Pancreas (tissue), 10 donors: ENCODE measurements at regions not wholly inside any gene's neighbourhood (a gene's known extent, or its start where the extent isn't known, plus 50 kb on each side); places are given as distances from the start of the nearest gene placed in this dataset.
"Not testable (repeated sequence)": the region's sequence is repeated elsewhere in the genome, so short reads cannot be mapped to it uniquely, and the experiment has no call there.

ENCODE experiments used
- ATAC-seq, 4 donors: fragments of 200-7000 bp; cut with Tn5 transposase; one replicate each; pipeline versions ENCODE4 v1.8.0 to v1.9.1; 2020; ENCODE audit warnings: mild to moderate bottlenecking in 4 of 4, moderate library complexity in 4 of 4
- DNase-seq, 6 donors: peaks; one replicate each; pipeline ENCODE4 v3.0.0-alpha.2; 2020
- FAIRE-seq: peaks from 2 replicates; lab custom pipeline; 2012; peaks lifted over from hg19 to GRCh38; lab: Jason Lieb, UNC
- H3K27ac ChIP-seq, 4 donors: fragments of 200-600 bp; sonication (generic); 1 replicate in 3 of 4; 2 replicates in 1 of 4; pipeline versions ENCODE4 v1.5.0 to v1.8.0; 2020
- H3K27me3 ChIP-seq, 4 donors: fragments of 200-600 bp; one replicate each; pipeline ENCODE4 v1.8.0; 2021
- H3K36me3 ChIP-seq, 3 donors: fragments of 200-600 bp; sonication (generic) in 1 of 3; one replicate each; pipeline versions ENCODE4 v1.5.0 to v1.8.0; 2020 to 2021
- H3K4me1 ChIP-seq, 3 donors: fragments of 200-600 bp; one replicate each; pipeline ENCODE4 v1.8.0; 2021
- H3K4me3 ChIP-seq, 4 donors: fragments of 200-600 bp; sonication (generic) in 2 of 4; one replicate each; pipeline versions ENCODE4 v1.5.0 to v1.8.0; 2020 to 2021
- H3K9me3 ChIP-seq, 4 donors: fragments of 200-600 bp; one replicate each; pipeline ENCODE4 v1.8.0; 2021
- WGBS, 2 donors: extraction: QIAGEN DNeasy Blood & Tissue Kit; methylation state at CpG; one replicate each; pipeline ENCODE4 v1.1.7; 2013; 5-methylcytosine and 5-hydroxymethylcytosine counted together
- intact Hi-C, 3 donors: fragments of 100-400 bp; cut with DNase I; formaldehyde crosslinking; loops; one replicate each; pipeline versions ENCODE4 v1.11.1 to v1.14.2; 2022
- TF ChIP-seq, protein P1 (sequence below), 4 donors: fragments of 200-600 bp; sonication (generic) in 3 of 4; IDR thresholded peaks; one replicate each; pipeline versions ENCODE4 v1.5.0 to v1.8.0; 2021; ENCODE audit warnings: antibody characterized with exemption in 4 of 4
- donor health status: healthy with polysubstance abuse.
- donor health status: DM: no; HTN: no; CAD: no; lungs with moderate emphysema.
- donor health status: DM: no; HTN: no; CAD: no.
- donor health status: control.
- donor health status: control.
- donor health status: Bipolar disorder and iron deficiency.
- donor health status: DM: yes; HTN: yes; CAD: no.
- donor health status: DM: no; HTN: no; CAD: no.
- donor health status: DM: no; HTN: no; CAD: no.
- donor health status: DM: yes; HTN: yes; CAD: no.

- Histone ChIP-seq H3K27me3 (no peaks in the 10 kb centered on the region), H3K9me3 (no peaks in the 10 kb centered on the region), H3K4me1 (no peaks in the 10 kb centered on the region), H3K27ac (no peak overlapping the region), H3K4me3 (no peak overlapping the region), H3K36me3 (no peaks in the 10 kb centered on the region)
- no peak for ATAC-seq
- no peak for DNase-seq
- TF ChIP-seq, protein P1, sequence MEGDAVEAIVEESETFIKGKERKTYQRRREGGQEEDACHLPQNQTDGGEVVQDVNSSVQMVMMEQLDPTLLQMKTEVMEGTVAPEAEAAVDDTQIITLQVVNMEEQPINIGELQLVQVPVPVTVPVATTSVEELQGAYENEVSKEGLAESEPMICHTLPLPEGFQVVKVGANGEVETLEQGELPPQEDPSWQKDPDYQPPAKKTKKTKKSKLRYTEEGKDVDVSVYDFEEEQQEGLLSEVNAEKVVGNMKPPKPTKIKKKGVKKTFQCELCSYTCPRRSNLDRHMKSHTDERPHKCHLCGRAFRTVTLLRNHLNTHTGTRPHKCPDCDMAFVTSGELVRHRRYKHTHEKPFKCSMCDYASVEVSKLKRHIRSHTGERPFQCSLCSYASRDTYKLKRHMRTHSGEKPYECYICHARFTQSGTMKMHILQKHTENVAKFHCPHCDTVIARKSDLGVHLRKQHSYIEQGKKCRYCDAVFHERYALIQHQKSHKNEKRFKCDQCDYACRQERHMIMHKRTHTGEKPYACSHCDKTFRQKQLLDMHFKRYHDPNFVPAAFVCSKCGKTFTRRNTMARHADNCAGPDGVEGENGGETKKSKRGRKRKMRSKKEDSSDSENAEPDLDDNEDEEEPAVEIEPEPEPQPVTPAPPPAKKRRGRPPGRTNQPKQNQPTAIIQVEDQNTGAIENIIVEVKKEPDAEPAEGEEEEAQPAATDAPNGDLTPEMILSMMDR (IDR thresholded peaks at IDR 0.05) = no peak
- intact Hi-C loops = no loop called here
- WGBS, 2 donors = 63 to 78% methylated on average over 8 of the region's 8 CpGs
- FAIRE-seq = no peak
Measured at GRCh38 chr6:141463237-141463977, 669.3 kb upstream of the GJE1 start.

DNA sequence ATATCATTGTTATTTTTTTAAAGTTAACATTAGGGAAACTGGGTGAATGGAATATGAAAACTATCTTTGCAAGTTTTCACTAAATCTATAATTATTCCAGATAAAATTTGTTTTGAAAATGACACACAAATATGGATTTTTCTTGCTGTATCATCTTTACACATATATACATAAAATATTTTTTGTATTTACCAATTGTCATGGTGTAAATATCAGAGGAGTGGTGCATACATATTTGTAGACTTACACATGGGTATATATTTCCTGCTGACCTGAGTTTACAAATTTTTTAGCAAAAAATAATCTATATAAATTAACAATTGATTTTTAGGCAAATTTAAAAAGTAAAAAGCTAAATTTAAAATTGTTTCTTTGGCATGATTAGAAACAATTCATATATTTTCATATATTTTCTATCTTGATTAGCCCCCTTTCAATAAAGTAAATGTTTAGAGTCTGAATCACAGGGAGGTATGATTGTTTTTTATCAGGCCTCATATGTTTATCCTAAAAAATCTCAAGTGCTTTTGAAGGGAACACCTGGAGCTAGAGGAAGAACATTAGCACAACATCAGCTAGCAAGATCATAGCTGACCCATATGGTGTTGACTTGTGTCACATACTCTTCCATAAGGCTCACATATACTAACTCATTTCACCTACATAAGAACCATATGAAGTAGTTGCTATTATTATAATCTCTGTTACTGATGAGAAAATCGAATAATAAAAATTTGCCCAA lies 671.8 kb upstream of the GJE1 start:
- intact Hi-C loops = no loop called here
- Histone ChIP-seq H3K4me3 (no peak overlapping the region), H3K27ac (no peak overlapping the region), H3K27me3 (no peaks in the 10 kb centered on the region), H3K9me3 (no peaks in the 10 kb centered on the region), H3K36me3 (no peaks in the 10 kb centered on the region), H3K4me1 (no peaks in the 10 kb centered on the region)
- TF ChIP-seq, protein P1 (IDR thresholded peaks at IDR 0.05) = no peak
- ATAC-seq (no peak), DNase-seq (no peak), FAIRE-seq (no peak)
- 71 to 78% methylated on average over 1 of the region's 1 CpG for WGBS, 2 donors

- intact Hi-C loops, H3K27me3 ChIP-seq, H3K4me1 ChIP-seq, H3K4me3 ChIP-seq, H3K9me3 ChIP-seq, DNase-seq, H3K27ac ChIP-seq, ATAC-seq, FAIRE-seq, H3K36me3 ChIP-seq: not testable (repeated sequence)
- 56 to 70% methylated on average over 5 of the region's 5 CpGs for WGBS, 2 donors
Measured at GRCh38 chr6:141460245-141460644, 672.5 kb upstream of the GJE1 start.

DNA sequence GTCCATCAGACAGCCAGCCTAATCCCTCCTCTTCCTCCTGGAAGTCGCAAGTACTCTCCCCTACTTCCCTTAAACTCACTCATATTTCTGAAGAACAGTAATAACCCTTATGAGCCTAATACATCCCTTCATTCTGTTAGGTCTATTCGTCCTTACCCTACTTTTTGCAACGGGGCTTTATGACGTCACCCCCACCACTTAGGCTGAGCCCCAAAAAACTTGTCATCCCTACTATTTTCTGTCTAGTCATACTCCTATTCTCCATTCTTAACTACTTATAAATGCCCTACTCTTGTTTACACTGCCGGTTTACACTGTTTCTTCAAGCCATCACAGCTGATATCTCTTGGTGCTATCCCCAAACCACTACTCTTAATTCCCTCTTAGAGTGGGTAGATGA lies 674.7 kb upstream of the GJE1 start:
- H3K27me3 ChIP-seq, H3K4me1 ChIP-seq, DNase-seq, H3K9me3 ChIP-seq, ATAC-seq, FAIRE-seq, H3K27ac ChIP-seq, H3K36me3 ChIP-seq, intact Hi-C loops, H3K4me3 ChIP-seq: not testable (repeated sequence)
- 62 to 76% methylated on average over 4 to 5 of the region's 5 CpGs for WGBS, 2 donors

DNA sequence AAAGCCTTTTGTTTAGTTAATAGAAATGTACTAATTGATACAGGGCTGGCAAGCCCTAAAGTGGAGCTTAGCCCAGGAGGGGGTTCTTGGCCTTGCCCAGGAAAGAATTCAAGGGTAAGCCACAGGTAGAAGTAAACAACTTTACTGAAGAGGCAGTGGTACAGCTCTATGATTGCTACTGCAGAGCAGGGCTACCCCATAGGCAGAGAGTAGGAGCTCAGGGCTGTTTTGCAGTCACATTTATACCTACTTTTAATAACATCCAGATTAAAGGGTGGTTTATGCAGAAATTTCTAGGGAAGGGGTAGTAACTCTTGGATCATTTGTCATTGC lies 680.4 kb upstream of the GJE1 start:
- Histone ChIP-seq H3K4me3 (no peak overlapping the region), H3K9me3 (no peaks in the 10 kb centered on the region), H3K36me3 (no peaks in the 10 kb centered on the region), H3K4me1 (no peaks in the 10 kb centered on the region), H3K27me3 (no peaks in the 10 kb centered on the region), H3K27ac (no peak overlapping the region)
- intact Hi-C loops = no loop called here
- TF ChIP-seq, protein P1 (IDR thresholded peaks at IDR 0.05) = no peak
- no peak for FAIRE-seq
- no peak for ATAC-seq
- DNase-seq = no peak
